ENCODE measurements at regions not wholly inside any gene's neighbourhood (a gene's known extent, or its start where the extent isn't known, plus 50 kb on each side); places are given as distances from the start of the nearest gene placed in this dataset.

- TF ChIP-seq POLR2A (IDR thresholded peaks at IDR 0.05) (no peak), CTCF (IDR thresholded peaks at IDR 0.05 in 8 of 11, conservative IDR thresholded peaks at IDR 0.05 in 3 of 11) (no peak)
These were observed 1022.4 kb downstream of the TMEM182 start for GRCh38 chr2:103784261-103784660.

All from spleen (tissue), 7 donors.